ENCODE measurements at regions not wholly inside any gene's neighbourhood (a gene's known extent, or its start where the extent isn't known, plus 50 kb on each side); places are given as distances from the start of the nearest gene placed in this dataset.

- TF ChIP-seq, protein P1, sequence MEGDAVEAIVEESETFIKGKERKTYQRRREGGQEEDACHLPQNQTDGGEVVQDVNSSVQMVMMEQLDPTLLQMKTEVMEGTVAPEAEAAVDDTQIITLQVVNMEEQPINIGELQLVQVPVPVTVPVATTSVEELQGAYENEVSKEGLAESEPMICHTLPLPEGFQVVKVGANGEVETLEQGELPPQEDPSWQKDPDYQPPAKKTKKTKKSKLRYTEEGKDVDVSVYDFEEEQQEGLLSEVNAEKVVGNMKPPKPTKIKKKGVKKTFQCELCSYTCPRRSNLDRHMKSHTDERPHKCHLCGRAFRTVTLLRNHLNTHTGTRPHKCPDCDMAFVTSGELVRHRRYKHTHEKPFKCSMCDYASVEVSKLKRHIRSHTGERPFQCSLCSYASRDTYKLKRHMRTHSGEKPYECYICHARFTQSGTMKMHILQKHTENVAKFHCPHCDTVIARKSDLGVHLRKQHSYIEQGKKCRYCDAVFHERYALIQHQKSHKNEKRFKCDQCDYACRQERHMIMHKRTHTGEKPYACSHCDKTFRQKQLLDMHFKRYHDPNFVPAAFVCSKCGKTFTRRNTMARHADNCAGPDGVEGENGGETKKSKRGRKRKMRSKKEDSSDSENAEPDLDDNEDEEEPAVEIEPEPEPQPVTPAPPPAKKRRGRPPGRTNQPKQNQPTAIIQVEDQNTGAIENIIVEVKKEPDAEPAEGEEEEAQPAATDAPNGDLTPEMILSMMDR (conservative IDR thresholded peaks at IDR 0.05 in 1 of 2, IDR thresholded peaks at IDR 0.05 in 1 of 2; ENCODE audit: low read depth in 1 of 2, low read length in 2 of 2): no peak
- TF ChIP-seq EZH2 (IDR thresholded peaks at IDR 0.05; ENCODE audit: low read length, missing control alignments): no peak
These were observed 138.3 kb upstream of the KLF14 start for GRCh38 chr7:130872341-130872740.
